ENCODE measurements at regions not wholly inside any gene's neighbourhood (a gene's known extent, or its start where the extent isn't known, plus 50 kb on each side); places are given as distances from the start of the nearest gene placed in this dataset.
A peak's percentile ranks its signal among the peaks of the same experiment; 100 is the strongest.
"Not testable (repeated sequence)": the region's sequence is repeated elsewhere in the genome, so short reads cannot be mapped to it uniquely, and the experiment has no call there.

GRCh38 chr9:104980039-104980654, 52.2 kb upstream of the ABCA1 start:
- DNase-seq = no peak

- DNase-seq = no peak
Measured at GRCh38 chr9:104981543-104982129, 53.7 kb upstream of the ABCA1 start.

GRCh38 chr9:104982543-104982942, 54.6 kb upstream of the ABCA1 start:
- no peak for DNase-seq

- DNase-seq = no peak
Measured at GRCh38 chr9:104983491-104983890, 55.5 kb upstream of the ABCA1 start.

GRCh38 chr9:104984121-104984520, 56.2 kb upstream of the ABCA1 start:
- no peak for DNase-seq

- no peak for DNase-seq
Measured at GRCh38 chr9:104984542-104984941, 56.6 kb upstream of the ABCA1 start.

GRCh38 chr9:104984948-104985347, 57.0 kb upstream of the ABCA1 start:
- DNase-seq = no peak

- DNase-seq = no peak
Measured at GRCh38 chr9:104986096-104986495, 58.1 kb upstream of the ABCA1 start.

- no peak for DNase-seq
Measured at GRCh38 chr9:104987743-104988142, 59.8 kb upstream of the ABCA1 start.

- no peak for DNase-seq
Measured at GRCh38 chr9:104988539-104988938, 60.6 kb upstream of the ABCA1 start.

- peak; percentile 84 for DNase-seq
Measured at GRCh38 chr9:104991144-104991953, 63.4 kb upstream of the ABCA1 start.

GRCh38 chr9:104992659-104993058, 64.7 kb upstream of the ABCA1 start:
- no peak for DNase-seq

GRCh38 chr9:104993291-104993963, 65.5 kb upstream of the ABCA1 start:
- peak; percentile 19 for DNase-seq

- DNase-seq = no peak
Measured at GRCh38 chr9:104997536-104997935, 69.6 kb upstream of the ABCA1 start.

- no peak for DNase-seq
Measured at GRCh38 chr9:104999136-104999535, 71.2 kb upstream of the ABCA1 start.

- DNase-seq = not testable (repeated sequence)
Measured at GRCh38 chr9:105000529-105000928, 72.6 kb upstream of the ABCA1 start.

GRCh38 chr9:105004466-105005090, 76.6 kb upstream of the ABCA1 start:
- DNase-seq = no peak

GRCh38 chr9:105005186-105005585, 77.2 kb upstream of the ABCA1 start:
- no peak for DNase-seq

- DNase-seq = no peak
Measured at GRCh38 chr9:105006514-105006913, 78.6 kb upstream of the ABCA1 start.

- DNase-seq = no peak
Measured at GRCh38 chr9:105007143-105007542, 79.2 kb upstream of the ABCA1 start.

GRCh38 chr9:105010089-105010488, 82.1 kb upstream of the ABCA1 start:
- DNase-seq = not testable (repeated sequence)

GRCh38 chr9:105021917-105022316, 94.0 kb upstream of the ABCA1 start:
- DNase-seq = no peak

- not testable (repeated sequence) for DNase-seq
Measured at GRCh38 chr9:105022545-105022944, 94.6 kb upstream of the ABCA1 start.

Measured in CD4-positive, alpha-beta T cell treated with Interleukin-6 for 4 hours (primary cell).